CD14-positive monocyte (primary cell): ENCODE measurements at regions not wholly inside any gene's neighbourhood (a gene's known extent, or its start where the extent isn't known, plus 50 kb on each side); places are given as distances from the start of the nearest gene placed in this dataset.
"Not testable (repeated sequence)": the region's sequence is repeated elsewhere in the genome, so short reads cannot be mapped to it uniquely, and the experiment has no call there.

ENCODE experiments used
- DNase-seq, 3 donors: peaks; one replicate each; pipeline ENCODE4 v3.0.0-alpha.2; 2011 to 2022
- H2AFZ ChIP-seq: 2 replicates; pipeline ENCODE4 v1.6.0; 2012; ENCODE audit warnings: mild to moderate bottlenecking, low read depth, low read length, inconsistent platforms; ENCODE audit not compliant: insufficient read depth, poor library complexity, severe bottlenecking
- H3K27ac ChIP-seq, 2 donors: 1 replicate in 1 of 2; 2 replicates in 1 of 2; pipeline ENCODE4 v1.5.1; 2012 to 2013; ENCODE audit warnings: low read length in 2 of 2, control low read depth in 1 of 2, inconsistent platforms in 1 of 2, low read depth in 1 of 2, mild to moderate bottlenecking in 1 of 2
- H3K27me3 ChIP-seq, 2 donors: one replicate each; pipeline versions ENCODE4 v1.6.0 to v1.6.1; 2011 to 2013; ENCODE audit warnings: low read length in 2 of 2; ENCODE audit not compliant: control insufficient read depth in 2 of 2, insufficient read depth in 2 of 2
- H3K36me3 ChIP-seq, 2 donors: replicated peaks in 1 of 2; 1 replicate in 1 of 2; 2 replicates in 1 of 2; pipeline versions ENCODE4 v1.5.1 to v1.6.1; 2012 to 2013; ENCODE audit warnings: low read length in 2 of 2, control low read depth in 1 of 2, inconsistent platforms in 1 of 2, mild to moderate bottlenecking in 1 of 2; ENCODE audit not compliant: insufficient read depth in 2 of 2, control insufficient read depth in 1 of 2
- H3K4me1 ChIP-seq, 2 donors: 1 replicate in 1 of 2; 2 replicates in 1 of 2; pipeline versions ENCODE4 v1.5.1 to v1.6.1; 2012 to 2013; ENCODE audit warnings: low read length in 2 of 2, control low read depth in 1 of 2, inconsistent platforms in 1 of 2, mild to moderate bottlenecking in 1 of 2, moderate library complexity in 1 of 2; ENCODE audit not compliant: insufficient read depth in 2 of 2, control insufficient read depth in 1 of 2
- H3K4me2 ChIP-seq: replicated peaks from 2 replicates; pipeline ENCODE3; 2012; ENCODE audit warnings: low read length, moderate library complexity, mild to moderate bottlenecking; ENCODE audit not compliant: poor library complexity, severe bottlenecking; ENCODE audit errors: extremely low read depth
- H3K4me3 ChIP-seq, 3 experiments: fragments of 200-600 bp in 1 of 3; sonication (generic) in 1 of 3; replicated peaks in 1 of 3; 1 replicate in 2 of 3; 2 replicates in 1 of 3; pipeline ENCODE4 v1.5.1; 2011 to 2013; ENCODE audit warnings: low read length in 3 of 3, mild to moderate bottlenecking in 3 of 3, control low read depth in 2 of 3, low read depth in 2 of 3, inconsistent platforms in 1 of 3, moderate library complexity in 1 of 3
- H3K79me2 ChIP-seq: 2 replicates; pipeline ENCODE4 v1.6.0; 2012; ENCODE audit warnings: mild to moderate bottlenecking, control low read depth, inconsistent platforms, low read length, moderate library complexity; ENCODE audit not compliant: insufficient read depth
- H3K9ac ChIP-seq: 2 replicates; pipeline ENCODE4 v1.6.0; 2017; ENCODE audit warnings: low read length, mild to moderate bottlenecking; ENCODE audit not compliant: insufficient read depth, poor library complexity, severe bottlenecking
- H3K9me3 ChIP-seq, 2 donors: replicated peaks in 1 of 2; 1 replicate in 1 of 2; 2 replicates in 1 of 2; pipeline versions ENCODE4 v1.5.1 to v1.6.1; 2012 to 2013; ENCODE audit warnings: low read length in 2 of 2, control low read depth in 1 of 2; ENCODE audit not compliant: control insufficient read depth in 1 of 2, insufficient read depth in 1 of 2
- H4K20me1 ChIP-seq: 2 replicates; pipeline ENCODE4 v1.6.0; 2012; ENCODE audit warnings: mild to moderate bottlenecking, low read length, control low read depth, moderate library complexity; ENCODE audit not compliant: insufficient read depth
- H3K27ac Mint-ChIP-seq, 7 donors: one replicate each; pipeline ENCODE4 v1.8.0; 2020; ENCODE audit warnings: mild to moderate bottlenecking in 7 of 7, mixed read lengths in 7 of 7, moderate library complexity in 6 of 7, inconsistent platforms in 2 of 7
- H3K27me3 Mint-ChIP-seq, 3 donors: one replicate each; pipeline ENCODE4 v1.8.0; 2021 to 2022; ENCODE audit warnings: low read depth in 3 of 3, mild to moderate bottlenecking in 3 of 3, mixed read lengths in 3 of 3, moderate library complexity in 3 of 3, inconsistent platforms in 1 of 3
- H3K36me3 Mint-ChIP-seq, 2 donors: one replicate each; pipeline ENCODE4 v1.8.0; 2020; ENCODE audit warnings: mixed read lengths in 2 of 2, inconsistent platforms in 1 of 2, mild to moderate bottlenecking in 1 of 2
- H3K4me1 Mint-ChIP-seq: one replicate; pipeline ENCODE4 v1.8.0; 2020; ENCODE audit warnings: mild to moderate bottlenecking, mixed read lengths
- H3K4me3 Mint-ChIP-seq, 2 donors: one replicate each; pipeline ENCODE4 v1.8.0; 2020; ENCODE audit warnings: mild to moderate bottlenecking in 2 of 2, mixed read lengths in 2 of 2, moderate library complexity in 1 of 2
- H3K9me3 Mint-ChIP-seq, 7 donors: one replicate each; pipeline ENCODE4 v1.8.0; 2020 to 2022; ENCODE audit warnings: mixed read lengths in 7 of 7, mild to moderate bottlenecking in 6 of 7, moderate library complexity in 6 of 7, inconsistent platforms in 2 of 7
- CTCF ChIP-seq: fragments of 200-600 bp; IDR thresholded peaks from one replicate; pipeline ENCODE4 v1.8.0; 2022; ENCODE audit warnings: antibody characterized with exemption, mild to moderate bottlenecking
- WGBS: methylation state at CpG from one replicate; pipeline ENCODE4 v1.1.5; 2013; ENCODE audit warnings: missing lambda C conversion rate; ENCODE audit not compliant: insufficient coverage; 5-methylcytosine and 5-hydroxymethylcytosine counted together
- intact Hi-C, 2 donors: fragments of 100-400 bp; cut with micrococcal nuclease; formaldehyde crosslinking; loops; one replicate each; pipeline versions ENCODE4 v1.15.0 to v1.15.1; 2023

DNA sequence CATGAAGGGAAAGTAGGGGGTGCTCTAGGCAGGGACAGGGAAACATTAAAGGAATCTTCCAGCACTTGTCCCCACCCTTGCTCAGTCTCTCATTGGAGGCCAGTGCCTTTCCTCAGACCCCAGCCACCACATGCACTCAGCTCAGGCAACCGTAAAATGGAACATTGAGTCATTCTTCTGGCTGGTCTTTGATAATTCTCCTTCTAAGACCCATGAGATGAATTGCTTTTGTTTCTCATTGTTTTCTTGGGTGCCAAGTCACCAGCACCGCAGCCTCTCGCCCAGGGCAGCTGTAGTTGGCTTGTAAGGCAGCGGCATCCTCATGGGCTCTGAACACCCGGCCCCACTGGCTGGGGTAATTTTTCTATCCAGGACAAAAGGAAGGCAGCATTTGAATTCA is 108.2 kb downstream of the PHETA1 start:
- no peak for DNase-seq
- H3K27me3 Mint-ChIP-seq: peaks cover 0 to 7% (median 4%) of the 10 kb centered on the region in 3 donors

DNA sequence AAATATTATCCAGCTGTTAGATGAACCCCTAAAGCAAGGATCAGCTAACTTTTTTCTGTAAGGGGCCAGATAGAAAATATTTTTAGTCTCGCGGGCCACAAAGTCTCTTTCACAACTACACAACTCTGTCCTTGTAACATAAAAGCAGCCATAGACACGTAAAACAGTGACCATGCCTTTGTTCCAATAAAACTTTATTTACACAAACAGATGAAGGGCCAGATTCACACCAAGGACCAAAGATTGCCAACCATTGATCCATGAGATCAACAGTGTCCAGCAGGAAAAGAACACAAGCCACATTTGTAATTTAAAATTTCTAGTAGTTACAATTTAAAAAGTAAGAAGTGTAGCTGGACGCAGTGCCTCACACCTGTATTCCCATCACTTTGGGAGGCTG is 109.7 kb downstream of the PHETA1 start:
- peaks cover 0 to 4% (median 0%) of the 10 kb centered on the region in 7 donors for H3K9me3 Mint-ChIP-seq
- H3K27me3 Mint-ChIP-seq: peaks cover 0 to 7% (median 4%) of the 10 kb centered on the region in 3 donors
- Histone ChIP-seq H4K20me1 (no peaks in the 10 kb centered on the region), H3K27ac (no peak overlapping the region), H3K79me2 (no peaks in the 10 kb centered on the region), H3K27me3 (no peaks in the 10 kb centered on the region), H3K4me2 (no peak overlapping the region), H3K4me1 (no peaks in the 10 kb centered on the region), H3K4me3 (no peak overlapping the region), H3K9ac (no peak overlapping the region), H2AFZ (no peak overlapping the region), H3K9me3 (no peaks in the 10 kb centered on the region), H3K36me3 (no peaks in the 10 kb centered on the region)
- no peak for TF ChIP-seq CTCF
- H3K27ac Mint-ChIP-seq: no peak overlapping the region
- no peaks in the 10 kb centered on the region for H3K36me3 Mint-ChIP-seq
- DNase-seq: no peak
- H3K4me3 Mint-ChIP-seq: no peak overlapping the region
- 95% methylated on average over 3 of the region's 4 CpGs for WGBS
- intact Hi-C loops: no loop called here
- H3K4me1 Mint-ChIP-seq: peaks cover 4% of the 10 kb centered on the region

More for the DNA sequence above, 108.2 kb downstream of the PHETA1 start:
- H3K36me3 Mint-ChIP-seq: no peaks in the 10 kb centered on the region
- no peaks in the 10 kb centered on the region for H3K4me1 ChIP-seq
- no peaks in the 10 kb centered on the region for H4K20me1 ChIP-seq
- no peaks in the 10 kb centered on the region for H3K9me3 ChIP-seq
- H3K27ac Mint-ChIP-seq: peak overlapping the region in 2 of 7 donors; percentile 11 to 14
- H3K79me2 ChIP-seq: no peaks in the 10 kb centered on the region
- H3K4me3 Mint-ChIP-seq: no peak overlapping the region
- no peaks in the 10 kb centered on the region for H3K27me3 ChIP-seq
- peaks cover 4% of the 10 kb centered on the region for H3K4me1 Mint-ChIP-seq
- no peak overlapping the region for H3K27ac ChIP-seq
- peaks cover 0 to 4% (median 0%) of the 10 kb centered on the region in 7 donors for H3K9me3 Mint-ChIP-seq
- no peak overlapping the region for H2AFZ ChIP-seq
- intact Hi-C loops: no loop called here
- TF ChIP-seq CTCF: no peak
- H3K9ac ChIP-seq: no peak overlapping the region
- H3K4me3 ChIP-seq: no peak overlapping the region
- WGBS: 100% methylated on average over 4 of the region's 5 CpGs
- H3K4me2 ChIP-seq: no peak overlapping the region
- no peaks in the 10 kb centered on the region for H3K36me3 ChIP-seq

DNA sequence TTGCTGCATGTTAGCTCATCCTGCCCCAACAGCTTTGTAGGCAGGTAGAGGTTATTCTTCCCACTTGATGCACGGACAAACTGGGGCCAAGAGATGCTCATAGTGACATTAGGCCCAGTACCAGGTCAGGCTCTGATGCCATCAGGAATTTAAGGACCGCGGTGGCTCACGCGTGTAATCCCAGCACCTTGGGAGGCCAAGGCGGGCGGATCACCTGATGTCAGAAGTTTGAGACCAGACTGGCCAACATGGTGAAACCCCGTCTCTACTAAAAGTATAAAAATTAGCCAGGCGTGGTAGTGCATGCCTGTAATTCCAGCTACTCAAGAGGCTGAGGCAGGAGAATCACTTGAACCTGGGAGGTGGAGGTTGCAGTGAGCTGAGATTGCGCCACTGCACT is 110.8 kb downstream of the PHETA1 start:
- intact Hi-C loops, H3K36me3 ChIP-seq, H3K4me1 Mint-ChIP-seq, H3K4me1 ChIP-seq, H2AFZ ChIP-seq, H3K27me3 Mint-ChIP-seq, H3K9me3 ChIP-seq, H3K36me3 Mint-ChIP-seq, H4K20me1 ChIP-seq, H3K27ac ChIP-seq, H3K27ac Mint-ChIP-seq, H3K9ac ChIP-seq, H3K9me3 Mint-ChIP-seq, DNase-seq, H3K4me3 ChIP-seq, H3K79me2 ChIP-seq, H3K4me3 Mint-ChIP-seq, H3K4me2 ChIP-seq, H3K27me3 ChIP-seq: not testable (repeated sequence)
- WGBS: 99% methylated on average over 6 of the region's 10 CpGs
